K562 (cell line): ENCODE measurements at regions not wholly inside any gene's neighbourhood (a gene's known extent, or its start where the extent isn't known, plus 50 kb on each side); places are given as distances from the start of the nearest gene placed in this dataset.

Experiments used
- ATF1 ChIP-seq, 2 experiments: fragments of 450-650 bp in 1 of 2; IDR thresholded peaks; 2 replicates each; pipeline ENCODE4 v1.6.1; 2016; ENCODE audit warnings: missing compliant biosample characterization in 1 of 2, missing genetic modification characterization in 1 of 2
- EGR1 ChIP-seq: fragments of 450-650 bp; conservative IDR thresholded peaks from 2 replicates; pipeline ENCODE4 v1.6.1; 2017; ENCODE audit warnings: mild to moderate bottlenecking
- ELF1 ChIP-seq: fragments of 200-800 bp; sonication (Bioruptor generic); IDR thresholded peaks from 2 replicates; pipeline ENCODE4 v1.6.1; 2016; ENCODE audit warnings: missing genetic modification characterization, missing compliant biosample characterization
- FOXA3 ChIP-seq, 2 experiments: fragments of 450-650 bp in 1 of 2; sonication (generic) in 1 of 2; formaldehyde crosslinking; IDR thresholded peaks in 1 of 2; conservative IDR thresholded peaks in 1 of 2; 2 replicates each; pipeline versions ENCODE4 v1.4.0 to v1.8.0; 2020 to 2022; ENCODE audit warnings: mild to moderate bottlenecking in 2 of 2, missing genetic modification reagents in 1 of 2
- ID3 ChIP-seq, 2 experiments: fragments of 250-450 bp in 1 of 2; fragments of 450-650 bp in 1 of 2; sonication (Bioruptor Pico) in 1 of 2; IDR thresholded peaks; 2 replicates each; pipeline versions ENCODE4 v1.6.1 to v1.8.0; 2016 to 2021; ENCODE audit warnings: mild to moderate bottlenecking in 2 of 2, moderate library complexity in 2 of 2, missing compliant biosample characterization in 1 of 2, missing genetic modification characterization in 1 of 2
- JUN ChIP-seq, 2 experiments: sonication (generic) in 1 of 2; formaldehyde crosslinking in 1 of 2; IDR thresholded peaks; 2 replicates each; pipeline versions ENCODE4 v1.6.1 to v1.8.0; 2012 to 2022; ENCODE audit warnings: borderline replicate concordance in 2 of 2, mild to moderate bottlenecking in 2 of 2, improper control_type of control experiment in 1 of 2, low read depth in 1 of 2, low read length in 1 of 2, missing genetic modification reagents in 1 of 2
- MTA3 ChIP-seq: fragments of 450-650 bp; formaldehyde crosslinking; IDR thresholded peaks from 2 replicates; pipeline ENCODE4 v1.6.1; 2017; ENCODE audit warnings: mild to moderate bottlenecking, borderline replicate concordance
- NCOR1 ChIP-seq: fragments of 450-650 bp; IDR thresholded peaks from 2 replicates; pipeline ENCODE4 v1.6.1; 2016; ENCODE audit warnings: mild to moderate bottlenecking, moderate library complexity
- OTX1 ChIP-seq: fragments of 450-650 bp; formaldehyde crosslinking; IDR thresholded peaks from 2 replicates; pipeline ENCODE4 v1.4.0; 2022; ENCODE audit warnings: mild to moderate bottlenecking
- PCBP2 ChIP-seq: fragments of 200-400 bp; formaldehyde crosslinking; IDR thresholded peaks from 2 replicates; pipeline ENCODE4 v1.6.1; 2018; ENCODE audit warnings: low read length, low read depth, mild to moderate bottlenecking, moderate library complexity; ENCODE audit not compliant: poor library complexity, severe bottlenecking
- POLR2G ChIP-seq: fragments of 200-400 bp; formaldehyde crosslinking; IDR thresholded peaks from 2 replicates; pipeline ENCODE4 v1.6.1; 2017; ENCODE audit warnings: low read depth, mild to moderate bottlenecking, antibody characterized with exemption, low read length, moderate library complexity
- RAD21 ChIP-seq, 2 experiments: fragments of 250-450 bp in 1 of 2; fragments of 450-650 bp in 1 of 2; sonication (Bioruptor Pico) in 1 of 2; formaldehyde crosslinking in 1 of 2; IDR thresholded peaks in 1 of 2; conservative IDR thresholded peaks in 1 of 2; 2 replicates each; pipeline versions ENCODE4 v1.4.0 to v1.8.0; 2020 to 2022; ENCODE audit warnings: mild to moderate bottlenecking in 2 of 2, moderate library complexity in 1 of 2
- SETDB1 ChIP-seq: IDR thresholded peaks from one replicate; pipeline ENCODE4 v1.6.1; 2012; ENCODE audit warnings: low read length, control low read depth, inconsistent platforms
- SMAD3 ChIP-seq: fragments of 450-650 bp; formaldehyde crosslinking; conservative IDR thresholded peaks from 2 replicates; pipeline ENCODE4 v1.4.0; 2020; ENCODE audit warnings: mild to moderate bottlenecking
- YBX1 ChIP-seq: fragments of 450-650 bp; IDR thresholded peaks from 2 replicates; pipeline ENCODE4 v1.7.1; 2016; ENCODE audit warnings: mild to moderate bottlenecking
- ZFX ChIP-seq: sonication (generic); formaldehyde crosslinking; IDR thresholded peaks from 2 replicates; pipeline ENCODE4 v1.8.0; 2022; ENCODE audit warnings: mild to moderate bottlenecking, missing genetic modification reagents, moderate library complexity
- ZNF143 ChIP-seq: sonication (generic); formaldehyde crosslinking; IDR thresholded peaks from 2 replicates; pipeline ENCODE4 v1.9.0; 2022; ENCODE audit warnings: mild to moderate bottlenecking, missing genetic modification reagents
- ZNF717 ChIP-seq: fragments of 250-450 bp; sonication (Bioruptor Pico); IDR thresholded peaks from 2 replicates; pipeline ENCODE4 v1.5.0; 2021
- ZNF764 ChIP-seq: fragments of 250-450 bp; sonication (Bioruptor Pico); IDR thresholded peaks from 2 replicates; pipeline ENCODE4 v1.4.0; 2020; ENCODE audit warnings: low read depth, mild to moderate bottlenecking, moderate library complexity
- ZNF778 ChIP-seq: fragments of 450-650 bp; formaldehyde crosslinking; IDR thresholded peaks from 2 replicates; pipeline ENCODE4 v1.4.0; 2020; ENCODE audit warnings: mild to moderate bottlenecking, moderate library complexity
- TF ChIP-seq, protein P1 (sequence below): fragments of 450-650 bp; IDR thresholded peaks from 2 replicates; pipeline ENCODE4 v1.7.1; 2018; ENCODE audit warnings: mild to moderate bottlenecking, low read depth; ENCODE audit not compliant: partially characterized antibody
- TF ChIP-seq, protein P2 (sequence below), 3 experiments: IDR thresholded peaks in 2 of 3; conservative IDR thresholded peaks in 1 of 3; 2 replicates each; pipeline ENCODE4 v1.5.1; 2011 to 2012; ENCODE audit warnings: low read length in 3 of 3, mild to moderate bottlenecking in 3 of 3, control low read depth in 2 of 3, improper control_type of control experiment in 1 of 3, inconsistent platforms in 1 of 3, low read depth in 1 of 3, mixed read lengths in 1 of 3, moderate library complexity in 1 of 3; ENCODE audit not compliant: insufficient read depth in 2 of 3

DNA sequence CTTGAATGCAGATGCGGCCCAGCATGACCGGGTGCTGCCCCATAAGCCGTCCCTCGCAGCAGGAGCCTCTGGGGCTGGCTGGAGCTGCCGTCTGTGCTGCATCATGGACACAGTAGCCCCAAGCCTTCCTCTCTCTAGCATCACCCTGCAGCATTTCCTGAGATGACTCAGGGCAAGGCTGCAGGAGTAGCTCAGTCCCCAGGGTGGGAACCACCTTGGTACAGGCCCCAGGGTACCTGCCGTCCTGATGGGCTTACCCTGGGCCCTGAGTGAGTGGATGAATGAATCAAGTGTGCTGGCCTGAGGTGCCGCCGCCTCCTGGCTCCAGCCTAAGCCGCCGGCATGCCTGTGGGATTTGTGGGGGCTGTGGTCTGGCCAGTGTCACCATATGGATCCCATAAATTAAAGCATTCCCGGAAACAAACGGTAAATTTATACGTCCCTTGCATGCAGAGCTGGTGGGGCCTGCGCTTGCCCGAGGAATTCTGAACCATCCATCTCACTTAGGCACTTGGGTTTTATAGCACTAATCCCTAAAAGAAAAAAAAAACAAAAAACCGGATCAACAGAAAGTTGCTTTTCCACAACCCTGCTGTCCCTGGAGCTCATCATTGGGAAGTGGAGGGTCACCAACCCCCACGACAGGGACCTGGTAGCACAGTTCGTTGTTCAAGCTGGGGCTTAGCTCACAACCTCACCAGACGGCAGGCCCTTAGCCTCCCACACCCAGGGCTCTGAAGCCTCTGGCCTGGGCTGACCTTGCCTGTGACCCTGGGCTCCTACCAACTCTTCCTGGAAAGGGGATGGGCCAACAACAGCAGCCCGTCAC is 242.6 kb upstream of the CIBAR2 start (continued):
- TF ChIP-seq RAD21 (CRISPR knock-in tag; conservative IDR thresholded peaks at IDR 0.05 in 1 of 2, IDR thresholded peaks at IDR 0.05 in 1 of 2) (0 out of 4 replicates have a peak, but pooled peaks of 1 of the 2 experiments have one; percentile 12), YBX1 (no peak), ZNF717 (CRISPR knock-in tag) (no peak), PCBP2 (no peak), ZNF143 (CRISPR knock-in tag) (no peak), MTA3 (peak; percentile 33; the same call in 1 of the 2 replicates), ZNF764 (CRISPR knock-in tag) (no peak), ZNF778 (no peak), FOXA3 (CRISPR knock-in tag; conservative IDR thresholded peaks at IDR 0.05 in 1 of 2, IDR thresholded peaks at IDR 0.05 in 1 of 2) (no peak; a peak in 2 of 4 replicates), NCOR1 (peak; percentile 83), ELF1 (tag) (peak; percentile 53; the same call in 1 of the 2 replicates), SMAD3 (CRISPR knock-in tag) (no peak), POLR2G (peak; percentile 69), ZFX (peak; percentile 76), JUN (IDR thresholded peaks at IDR 0.05; ENCODE audit: borderline replicate concordance, low read depth, low read length) (peak; percentile 24; the same call in 1 of the 2 replicates), JUN (CRISPR knock-in tag; IDR thresholded peaks at IDR 0.05; ENCODE audit: borderline replicate concordance) (no peak), OTX1 (CRISPR knock-in tag) (no peak), EGR1 (peak; percentile 64), ID3 (CRISPR knock-in tag; IDR thresholded peaks at IDR 0.05) (no peak), ID3 (tag; IDR thresholded peaks at IDR 0.05) (0 out of 2 replicates have a peak, but pooled peaks have one; percentile 66), ATF1 (CRISPR knock-in tag; IDR thresholded peaks at IDR 0.05) (no peak), ATF1 (tag; IDR thresholded peaks at IDR 0.05) (peak; percentile 74), SETDB1 (no peak)
- TF ChIP-seq, protein P1, sequence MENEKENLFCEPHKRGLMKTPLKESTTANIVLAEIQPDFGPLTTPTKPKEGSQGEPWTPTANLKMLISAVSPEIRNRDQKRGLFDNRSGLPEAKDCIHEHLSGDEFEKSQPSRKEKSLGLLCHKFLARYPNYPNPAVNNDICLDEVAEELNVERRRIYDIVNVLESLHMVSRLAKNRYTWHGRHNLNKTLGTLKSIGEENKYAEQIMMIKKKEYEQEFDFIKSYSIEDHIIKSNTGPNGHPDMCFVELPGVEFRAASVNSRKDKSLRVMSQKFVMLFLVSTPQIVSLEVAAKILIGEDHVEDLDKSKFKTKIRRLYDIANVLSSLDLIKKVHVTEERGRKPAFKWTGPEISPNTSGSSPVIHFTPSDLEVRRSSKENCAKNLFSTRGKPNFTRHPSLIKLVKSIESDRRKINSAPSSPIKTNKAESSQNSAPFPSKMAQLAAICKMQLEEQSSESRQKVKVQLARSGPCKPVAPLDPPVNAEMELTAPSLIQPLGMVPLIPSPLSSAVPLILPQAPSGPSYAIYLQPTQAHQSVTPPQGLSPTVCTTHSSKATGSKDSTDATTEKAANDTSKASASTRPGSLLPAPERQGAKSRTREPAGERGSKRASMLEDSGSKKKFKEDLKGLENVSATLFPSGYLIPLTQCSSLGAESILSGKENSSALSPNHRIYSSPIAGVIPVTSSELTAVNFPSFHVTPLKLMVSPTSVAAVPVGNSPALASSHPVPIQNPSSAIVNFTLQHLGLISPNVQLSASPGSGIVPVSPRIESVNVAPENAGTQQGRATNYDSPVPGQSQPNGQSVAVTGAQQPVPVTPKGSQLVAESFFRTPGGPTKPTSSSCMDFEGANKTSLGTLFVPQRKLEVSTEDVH, result peak; percentile 37
- TF ChIP-seq, protein P2, sequence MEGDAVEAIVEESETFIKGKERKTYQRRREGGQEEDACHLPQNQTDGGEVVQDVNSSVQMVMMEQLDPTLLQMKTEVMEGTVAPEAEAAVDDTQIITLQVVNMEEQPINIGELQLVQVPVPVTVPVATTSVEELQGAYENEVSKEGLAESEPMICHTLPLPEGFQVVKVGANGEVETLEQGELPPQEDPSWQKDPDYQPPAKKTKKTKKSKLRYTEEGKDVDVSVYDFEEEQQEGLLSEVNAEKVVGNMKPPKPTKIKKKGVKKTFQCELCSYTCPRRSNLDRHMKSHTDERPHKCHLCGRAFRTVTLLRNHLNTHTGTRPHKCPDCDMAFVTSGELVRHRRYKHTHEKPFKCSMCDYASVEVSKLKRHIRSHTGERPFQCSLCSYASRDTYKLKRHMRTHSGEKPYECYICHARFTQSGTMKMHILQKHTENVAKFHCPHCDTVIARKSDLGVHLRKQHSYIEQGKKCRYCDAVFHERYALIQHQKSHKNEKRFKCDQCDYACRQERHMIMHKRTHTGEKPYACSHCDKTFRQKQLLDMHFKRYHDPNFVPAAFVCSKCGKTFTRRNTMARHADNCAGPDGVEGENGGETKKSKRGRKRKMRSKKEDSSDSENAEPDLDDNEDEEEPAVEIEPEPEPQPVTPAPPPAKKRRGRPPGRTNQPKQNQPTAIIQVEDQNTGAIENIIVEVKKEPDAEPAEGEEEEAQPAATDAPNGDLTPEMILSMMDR (IDR thresholded peaks at IDR 0.05 in 2 of 3, conservative IDR thresholded peaks at IDR 0.05 in 1 of 3; ENCODE audit: insufficient read depth in 2 of 3, low read depth in 1 of 3, low read length in 3 of 3), result no peak
